HL-60 (cell line): ENCODE measurements at regions not wholly inside any gene's neighbourhood (a gene's known extent, or its start where the extent isn't known, plus 50 kb on each side); places are given as distances from the start of the nearest gene placed in this dataset.

ENCODE experiments used
- DNase-seq, 2 experiments: peaks; one replicate each; pipeline ENCODE4 v3.0.0-alpha.2; 2010 to 2020; ENCODE audit warnings: low read depth in 1 of 2, low spot score in 1 of 2
- H3K27ac ChIP-seq: fragments of 250-450 bp; sonication (Bioruptor Pico); replicated peaks from 2 replicates; pipeline ENCODE4 v1.5.1; 2020; ENCODE audit warnings: mild to moderate bottlenecking, moderate library complexity
- H3K27me3 ChIP-seq: fragments of 250-450 bp; sonication (Bioruptor Pico); 2 replicates; pipeline ENCODE4 v1.5.1; 2021; ENCODE audit warnings: mild to moderate bottlenecking, moderate library complexity; ENCODE audit not compliant: insufficient read depth, poor library complexity, severe bottlenecking
- H3K4me3 ChIP-seq: replicated peaks from 2 replicates; pipeline ENCODE4 v1.5.1; 2011; ENCODE audit warnings: mild to moderate bottlenecking, control low read depth, low read length; ENCODE audit not compliant: insufficient read depth
- CTCF ChIP-seq: IDR thresholded peaks from one replicate; pipeline ENCODE4 v1.5.1; 2011; ENCODE audit warnings: low read length, control low read depth, inconsistent platforms; ENCODE audit not compliant: insufficient read depth
- GABPA ChIP-seq: IDR thresholded peaks from 2 replicates; pipeline ENCODE4 v1.6.1; 2012; ENCODE audit warnings: low read depth
- POLR2AphosphoS5 ChIP-seq: IDR thresholded peaks from 2 replicates; pipeline ENCODE4 v1.6.1; 2012; ENCODE audit warnings: low read depth
- REST ChIP-seq: IDR thresholded peaks from 2 replicates; pipeline ENCODE4 v1.6.1; 2012; ENCODE audit warnings: low read depth; ENCODE audit not compliant: insufficient replicate concordance
- SPI1 ChIP-seq: IDR thresholded peaks from 2 replicates; pipeline ENCODE4 v1.6.1; 2012; ENCODE audit warnings: low read depth, mild to moderate bottlenecking, borderline replicate concordance

- DNase-seq, result no peak
- TF ChIP-seq CTCF, result no peak
- TF ChIP-seq GABPA, result no peak
These were observed 1145.1 kb upstream of the NCAM2 start for GRCh38 chr21:19853061-19853460.

GRCh38 chr21:19853709-19854575 lies 1144.3 kb upstream of the NCAM2 start:
- H3K27ac ChIP-seq, result no peak overlapping the region

More at GRCh38 chr21:19853061-19853460, 1145.1 kb upstream of the NCAM2 start:
- no peak overlapping the region for H3K4me3 ChIP-seq
- H3K27ac ChIP-seq, result no peak overlapping the region
- H3K27me3 ChIP-seq, result no peaks in the 10 kb centered on the region

GRCh38 chr21:19855522-19855921 lies 1142.7 kb upstream of the NCAM2 start:
- no peaks in the 10 kb centered on the region for H3K27me3 ChIP-seq
- no peak for DNase-seq

More at GRCh38 chr21:19853709-19854575, 1144.3 kb upstream of the NCAM2 start:
- no peak for DNase-seq
- TF ChIP-seq CTCF (no peak), GABPA (no peak), POLR2AphosphoS5 (no peak)
- no peaks in the 10 kb centered on the region for H3K27me3 ChIP-seq
- no peak overlapping the region for H3K4me3 ChIP-seq

More at GRCh38 chr21:19855522-19855921, 1142.7 kb upstream of the NCAM2 start:
- no peak overlapping the region for H3K4me3 ChIP-seq
- TF ChIP-seq REST (no peak), SPI1 (no peak), POLR2AphosphoS5 (no peak), CTCF (no peak), GABPA (no peak)
- no peak overlapping the region for H3K27ac ChIP-seq
